A673 (cell line): ENCODE measurements at regions not wholly inside any gene's neighbourhood (a gene's known extent, or its start where the extent isn't known, plus 50 kb on each side); places are given as distances from the start of the nearest gene placed in this dataset.

Experiments used
- BruUV-seq: library from RNA; stranded (reverse); fragments of 400-500 nt; replicated peaks from 2 replicates; lab custom pipeline; 2021; lab: Mats Ljungman, UMichigan
- CTCF ChIA-PET: fragments of 300-600 bp; sonication (Branson Sonifier 250); formaldehyde crosslinking; loops from one replicate; lab custom pipeline; 2022; ENCODE audit warnings: antibody characterized with exemption; lab: Charles Lee
- POLR2A ChIA-PET: fragments of 300-600 bp; sonication (Branson Sonifier 250); formaldehyde crosslinking; loops from one replicate; lab custom pipeline; 2022; ENCODE audit warnings: antibody characterized with exemption; ENCODE audit not compliant: low non-redundant PET; lab: Charles Lee
- DNase-seq: peaks from one replicate; pipeline ENCODE4 v3.0.0-alpha.2; 2015; ENCODE audit warnings: low spot score
- H3K27ac ChIP-seq: fragments of 200-600 bp; sonication (generic); 2 replicates; pipeline ENCODE4 v1.5.1; 2016; ENCODE audit warnings: mixed run types, low read depth, mild to moderate bottlenecking, mixed read lengths, antibody characterized with exemption, low read length; ENCODE audit not compliant: poor library complexity, severe bottlenecking
- H3K27me3 ChIP-seq: fragments of 200-600 bp; sonication (generic); replicated peaks from 2 replicates; pipeline ENCODE4 v1.6.1; 2017; ENCODE audit warnings: mixed run types, low read depth, mild to moderate bottlenecking, mixed read lengths, antibody characterized with exemption, low read length; ENCODE audit not compliant: insufficient read depth, poor library complexity
- H3K36me3 ChIP-seq: fragments of 200-600 bp; sonication (generic); 2 replicates; pipeline ENCODE4 v1.6.1; 2016; ENCODE audit warnings: mixed run types, mild to moderate bottlenecking, mixed read lengths, antibody characterized with exemption, low read length; ENCODE audit not compliant: insufficient read depth, poor library complexity, severe bottlenecking
- H3K4me1 ChIP-seq: fragments of 200-600 bp; sonication (generic); 2 replicates; pipeline ENCODE4 v1.6.1; 2017; ENCODE audit warnings: mixed run types, mild to moderate bottlenecking, mixed read lengths, antibody characterized with exemption, low read length; ENCODE audit not compliant: insufficient read depth, poor library complexity, severe bottlenecking
- H3K4me3 ChIP-seq: fragments of 200-600 bp; sonication (generic); 2 replicates; pipeline ENCODE4 v1.5.1; 2016; ENCODE audit warnings: low read depth, mixed run types, mild to moderate bottlenecking, mixed read lengths, low read length; ENCODE audit not compliant: poor library complexity, severe bottlenecking
- H3K9me3 ChIP-seq: fragments of 200-600 bp; sonication (generic); 2 replicates; pipeline ENCODE4 v1.6.1; 2016; ENCODE audit warnings: mixed run types, low read depth, mild to moderate bottlenecking, mixed read lengths, antibody characterized with exemption, low read length; ENCODE audit not compliant: poor library complexity, severe bottlenecking
- CTCF ChIP-seq: fragments of 300-800, 200-600 bp; sonication (generic); conservative IDR thresholded peaks from 2 replicates; pipeline ENCODE4 v1.5.1; 2017; ENCODE audit warnings: low read depth, mild to moderate bottlenecking, antibody characterized with exemption, low read length, moderate library complexity, mixed read lengths
- EZH2 ChIP-seq: fragments of 200-600 bp; sonication (generic); IDR thresholded peaks from 2 replicates; pipeline ENCODE4 v1.6.1; 2017; ENCODE audit warnings: borderline replicate concordance, low read depth, mild to moderate bottlenecking, mixed read lengths, antibody characterized with exemption, low read length; ENCODE audit not compliant: poor library complexity, severe bottlenecking
- intact Hi-C: fragments of 100-400 bp; cut with micrococcal nuclease; formaldehyde crosslinking; loops from one replicate; pipeline ENCODE4 v1.10.0; 2022; ENCODE audit not compliant: unreplicated experiment

GRCh38 chr4:111722213-111722720 lies 423.0 kb upstream of the FAM241A start:
- POLR2A ChIA-PET = no interaction called here
- no peak for DNase-seq
- Histone ChIP-seq H3K27me3 (no peaks in the 10 kb centered on the region), H3K27ac (no peak overlapping the region), H3K36me3 (no peaks in the 10 kb centered on the region), H3K9me3 (no peaks in the 10 kb centered on the region), H3K4me3 (no peak overlapping the region), H3K4me1 (no peaks in the 10 kb centered on the region)
- intact Hi-C loops = no loop called here
- BruUV-seq = no TSS peak
- CTCF ChIA-PET = no interaction called here
- TF ChIP-seq EZH2 (no peak), CTCF (no peak)

GRCh38 chr4:111736516-111736915 lies 408.7 kb upstream of the FAM241A start:
- no peak overlapping the region for H3K4me3 ChIP-seq
- H3K9me3 ChIP-seq = no peaks in the 10 kb centered on the region
- DNase-seq = no peak
- H3K4me1 ChIP-seq = no peaks in the 10 kb centered on the region
- H3K27me3 ChIP-seq = no peaks in the 10 kb centered on the region
- POLR2A ChIA-PET = no interaction called here
- TF ChIP-seq CTCF (no peak), EZH2 (no peak)
- BruUV-seq = no TSS peak
- no peak overlapping the region for H3K27ac ChIP-seq
- intact Hi-C loops = no loop called here
- H3K36me3 ChIP-seq = no peaks in the 10 kb centered on the region
- CTCF ChIA-PET = no interaction called here

GRCh38 chr4:111744847-111745246 lies 400.4 kb upstream of the FAM241A start:
- ChIA-PET POLR2A (no interaction called here), CTCF (no interaction called here)
- Histone ChIP-seq H3K4me1 (no peaks in the 10 kb centered on the region), H3K27me3 (no peaks in the 10 kb centered on the region), H3K27ac (no peak overlapping the region), H3K9me3 (no peaks in the 10 kb centered on the region), H3K36me3 (no peaks in the 10 kb centered on the region), H3K4me3 (no peak overlapping the region)
- intact Hi-C loops = no loop called here
- DNase-seq = no peak
- BruUV-seq = no TSS peak
- TF ChIP-seq EZH2 (no peak), CTCF (no peak)
